Panc1 (cell line): ENCODE measurements at regions not wholly inside any gene's neighbourhood (a gene's known extent, or its start where the extent isn't known, plus 50 kb on each side); places are given as distances from the start of the nearest gene placed in this dataset.
"Not testable (repeated sequence)": the region's sequence is repeated elsewhere in the genome, so short reads cannot be mapped to it uniquely, and the experiment has no call there.

Source experiments
- ATAC-seq: fragments of 200-7000 bp; cut with Tn5 transposase; 2 replicates; pipeline ENCODE4 v1.9.1; 2020; ENCODE audit warnings: mild to moderate bottlenecking, moderate library complexity
- BruUV-seq: library from RNA; stranded (reverse); fragments of 400-500 nt; replicated peaks from 2 replicates; lab custom pipeline; 2021; lab: Mats Ljungman, UMichigan
- CTCF ChIA-PET: fragments of 300-600 bp; sonication (Branson Sonifier 250); formaldehyde crosslinking; loops from one replicate; lab custom pipeline; 2022; ENCODE audit warnings: antibody characterized with exemption; lab: Charles Lee
- POLR2A ChIA-PET: fragments of 300-600 bp; sonication (Branson Sonifier 250); formaldehyde crosslinking; loops from one replicate; lab custom pipeline; 2022; ENCODE audit warnings: antibody characterized with exemption; lab: Charles Lee
- DNase-seq: peaks from one replicate; pipeline ENCODE4 v3.0.0-alpha.2; 2010; ENCODE audit warnings: low read depth, low spot score
- H3K27ac ChIP-seq: 2 replicates; pipeline ENCODE4 v1.5.1; 2011; ENCODE audit warnings: mild to moderate bottlenecking, low read length, inconsistent platforms
- H3K27me3 ChIP-seq: fragments of 200-500 bp; sonication (Bioruptor generic); 2 replicates; pipeline ENCODE4 v1.6.0; 2014; ENCODE audit warnings: low read length, inconsistent platforms; ENCODE audit not compliant: control insufficient read depth, insufficient read depth
- H3K36me3 ChIP-seq: fragments of 200-500 bp; sonication (Bioruptor generic); 2 replicates; pipeline ENCODE4 v1.5.1; 2014; ENCODE audit warnings: inconsistent platforms, mild to moderate bottlenecking, low read length, moderate library complexity; ENCODE audit not compliant: control insufficient read depth, insufficient read depth
- H3K4me1 ChIP-seq: 2 replicates; pipeline ENCODE4 v1.5.1; 2011; ENCODE audit warnings: inconsistent platforms, mild to moderate bottlenecking, low read length, moderate library complexity; ENCODE audit not compliant: control insufficient read depth, insufficient read depth
- H3K4me3 ChIP-seq, 2 experiments: 2 replicates each; pipeline ENCODE4 v1.5.1; 2011 to 2012; ENCODE audit warnings: low read depth in 2 of 2, low read length in 2 of 2, mild to moderate bottlenecking in 2 of 2, inconsistent platforms in 1 of 2, moderate library complexity in 1 of 2
- H3K9me3 ChIP-seq: fragments of 200-500 bp; sonication (Bioruptor generic); 2 replicates; pipeline ENCODE4 v1.5.1; 2014; ENCODE audit warnings: low read depth, mild to moderate bottlenecking, inconsistent platforms, low read length, moderate library complexity; ENCODE audit not compliant: control insufficient read depth, insufficient read depth
- CTCF ChIP-seq: fragments of 450-650 bp; IDR thresholded peaks from 2 replicates; pipeline ENCODE4 v1.5.1; 2017; ENCODE audit warnings: mild to moderate bottlenecking
- POLR2AphosphoS5 ChIP-seq: IDR thresholded peaks from 2 replicates; pipeline ENCODE4 v1.6.1; 2012; ENCODE audit warnings: mild to moderate bottlenecking, low read depth, low read length, moderate library complexity
- REST ChIP-seq, 2 experiments: IDR thresholded peaks; 2 replicates each; pipeline ENCODE4 v1.6.1; 2011 to 2012; ENCODE audit warnings: low read depth in 2 of 2, control low read depth in 1 of 2, low read length in 1 of 2, mild to moderate bottlenecking in 1 of 2, moderate library complexity in 1 of 2; ENCODE audit not compliant: insufficient read depth in 1 of 2
- SIN3A ChIP-seq: IDR thresholded peaks from 2 replicates; pipeline ENCODE4 v1.6.1; 2012; ENCODE audit warnings: low read depth, mild to moderate bottlenecking, low read length, moderate library complexity, borderline replicate concordance; ENCODE audit not compliant: insufficient read depth
- TCF7L2 ChIP-seq: IDR thresholded peaks from 2 replicates; pipeline ENCODE4 v1.6.1; 2011; ENCODE audit warnings: mild to moderate bottlenecking, low read depth, low read length, inconsistent platforms
- in situ Hi-C: cut with HindIII; loops from 2 replicates; pipeline ENCODE4 v1.10.0; 2016; ENCODE audit warnings: low sequenced_read_pairs, low pct_unique_long_range_greater_than_20kb
- intact Hi-C: fragments of 100-400 bp; cut with micrococcal nuclease; formaldehyde crosslinking; loops from one replicate; pipeline ENCODE4 v1.10.0; 2022; ENCODE audit not compliant: unreplicated experiment

DNA sequence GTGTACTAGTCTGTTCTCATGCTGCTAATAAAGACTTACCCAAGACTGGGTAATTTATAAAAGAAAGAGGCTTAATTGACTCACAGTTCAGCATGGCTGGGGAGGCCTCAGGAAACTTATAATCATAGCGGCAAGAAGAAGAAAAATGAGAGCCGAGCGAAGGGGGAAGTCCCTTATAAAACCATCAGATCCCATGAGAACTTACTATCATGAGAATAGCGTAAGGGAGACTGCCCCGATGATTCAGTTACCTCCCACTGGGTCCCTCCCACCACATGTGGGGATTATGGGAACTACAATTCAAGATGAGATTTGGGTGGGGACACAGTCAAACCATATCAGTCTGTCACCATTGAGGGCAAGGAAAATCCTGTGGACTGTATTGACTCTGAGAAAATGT is 121.8 kb upstream of the ATXN3L start:
- in situ Hi-C loops, H3K9me3 ChIP-seq, H3K27ac ChIP-seq, BruUV-seq, H3K4me3 ChIP-seq, H3K36me3 ChIP-seq, intact Hi-C loops, H3K27me3 ChIP-seq, ATAC-seq, DNase-seq, CTCF ChIA-PET, H3K4me1 ChIP-seq: not testable (repeated sequence)
- POLR2A ChIA-PET, result interaction anchor here (0.6 kb wide), 1 partner anchor 326 kb away, joined by 7 read pairs; no protein-coding TSS in a partner anchor

- H3K27me3 ChIP-seq, result no peaks in the 10 kb centered on the region
- H3K27ac ChIP-seq, result no peak overlapping the region
- ATAC-seq, result no peak
- no peak for TF ChIP-seq POLR2AphosphoS5
- no peak for TF ChIP-seq CTCF
- TF ChIP-seq SIN3A, result no peak
- no peak for TF ChIP-seq REST (IDR thresholded peaks at IDR 0.05; ENCODE audit: insufficient read depth in 1 of 2, low read depth in 2 of 2, low read length in 1 of 2)
- no peak for TF ChIP-seq TCF7L2
- ChIA-PET POLR2A (no interaction called here), CTCF (no interaction called here)
- in situ Hi-C loops, result no loop called here
- no TSS peak for BruUV-seq
- no peak overlapping the region for H3K4me3 ChIP-seq
- H3K36me3 ChIP-seq, result no peaks in the 10 kb centered on the region
- no peaks in the 10 kb centered on the region for H3K9me3 ChIP-seq
- H3K4me1 ChIP-seq, result no peaks in the 10 kb centered on the region
- DNase-seq, result no peak
- intact Hi-C loops, result no loop called here
These were observed 120.3 kb upstream of the ATXN3L start for GRCh38 chrX:13440176-13440575.

DNA sequence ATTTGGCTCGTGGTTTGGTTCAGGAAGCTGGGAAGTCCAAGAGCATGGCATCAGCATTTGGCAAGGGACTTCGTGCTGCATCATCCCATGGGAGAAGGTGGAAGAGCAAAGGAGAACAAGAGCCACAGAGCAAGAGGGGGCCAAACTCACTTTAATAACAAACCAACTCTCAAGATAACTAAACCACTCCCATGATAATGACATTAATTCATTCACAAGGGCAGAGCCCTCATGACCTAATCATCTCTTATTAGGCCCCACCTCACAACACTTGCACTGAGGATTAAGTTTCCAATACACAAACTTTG is 113.4 kb upstream of the ATXN3L start:
- H3K36me3 ChIP-seq, result no peaks in the 10 kb centered on the region
- no TSS peak for BruUV-seq
- no peak for DNase-seq
- no peak for ATAC-seq
- intact Hi-C loops (no loop called here), in situ Hi-C loops (no loop called here)
- H3K4me1 ChIP-seq, result no peaks in the 10 kb centered on the region
- CTCF ChIA-PET, result no interaction called here
- POLR2A ChIA-PET, result no interaction called here
- H3K9me3 ChIP-seq, result no peaks in the 10 kb centered on the region
- no peak overlapping the region for H3K27ac ChIP-seq
- TF ChIP-seq CTCF (no peak), REST (IDR thresholded peaks at IDR 0.05; ENCODE audit: insufficient read depth in 1 of 2, low read depth in 2 of 2, low read length in 1 of 2) (no peak), POLR2AphosphoS5 (no peak), TCF7L2 (no peak), SIN3A (no peak)
- no peaks in the 10 kb centered on the region for H3K27me3 ChIP-seq
- H3K4me3 ChIP-seq, result no peak overlapping the region
